GM12878 (cell line): ENCODE measurements at regions not wholly inside any gene's neighbourhood (a gene's known extent, or its start where the extent isn't known, plus 50 kb on each side); places are given as distances from the start of the nearest gene placed in this dataset.

Experiments
- ATAC-seq: fragments of 200-7000 bp; cut with Tn5 transposase; 3 replicates; pipeline ENCODE4 v1.9.1; 2020; ENCODE audit warnings: mild to moderate bottlenecking, moderate library complexity
- BruUV-seq: library from RNA; stranded (reverse); fragments of 400-500 nt; replicated peaks from 2 replicates; lab custom pipeline; 2021; lab: Mats Ljungman, UMichigan
- CTCF ChIA-PET: fragments of 300-600 bp; sonication (Branson Sonifier 250); formaldehyde crosslinking; extraction: SDS; loops from one replicate; lab custom pipeline; 2021; ENCODE audit warnings: inconsistent platforms; lab: Yijun Ruan, JAX
- POLR2A ChIA-PET: fragments of 350-600 bp; formaldehyde crosslinking; extraction: SDS; loops from one replicate; lab custom pipeline; 2021; ENCODE audit warnings: inconsistent platforms; lab: Charles Lee
- RAD21 ChIA-PET: fragments of 300-600 bp; sonication (Branson Sonifier 250); formaldehyde crosslinking; loops from one replicate; lab custom pipeline; 2023; ENCODE audit warnings: antibody characterized with exemption; ENCODE audit not compliant: unreplicated experiment; lab: Charles Lee
- SMC1A ChIA-PET: fragments of 300-600 bp; sonication (Branson Sonifier 250); formaldehyde crosslinking; loops from one replicate; lab custom pipeline; 2023; ENCODE audit not compliant: unreplicated experiment, uncharacterized antibody; lab: Charles Lee
- DNase-seq: peaks from one replicate; pipeline ENCODE4 v3.0.0-alpha.2; 2011; ENCODE audit warnings: low read depth, low spot score
- FAIRE-seq: peaks from 3 replicates; lab custom pipeline; 2011; peaks lifted over from hg19 to GRCh38; lab: Jason Lieb, UNC
- H2AFZ ChIP-seq: 2 replicates; pipeline ENCODE4 v1.6.0; 2011; ENCODE audit warnings: low read depth, low read length, control low read depth; ENCODE audit not compliant: control insufficient read depth
- H3K27ac ChIP-seq: 2 replicates; pipeline ENCODE4 v1.5.1; 2011; ENCODE audit warnings: control low read depth; ENCODE audit not compliant: control insufficient read depth, insufficient read depth
- H3K27me3 ChIP-seq, 2 experiments: replicated peaks in 1 of 2; 2 replicates each; pipeline versions ENCODE4 v1.6.0 to v1.6.1; 2011; ENCODE audit warnings: low read length in 1 of 2; ENCODE audit not compliant: control insufficient read depth in 2 of 2, insufficient read depth in 2 of 2
- H3K36me3 ChIP-seq, 2 experiments: 2 replicates each; pipeline ENCODE4 v1.5.1; 2011; ENCODE audit warnings: low read length in 1 of 2; ENCODE audit not compliant: control insufficient read depth in 2 of 2, insufficient read depth in 2 of 2
- H3K4me1 ChIP-seq: 2 replicates; pipeline ENCODE4 v1.6.1; 2011; ENCODE audit warnings: mild to moderate bottlenecking, low read length, moderate library complexity, mixed read lengths; ENCODE audit not compliant: control insufficient read depth, insufficient read depth
- H3K4me2 ChIP-seq: 2 replicates; pipeline ENCODE4 v1.6.0; 2011; ENCODE audit warnings: control low read depth; ENCODE audit not compliant: control insufficient read depth, insufficient read depth
- H3K4me3 ChIP-seq: fragments of 200-600 bp; sonication (generic); 2 replicates; pipeline ENCODE4 v1.5.1; 2016
- H3K79me2 ChIP-seq: 2 replicates; pipeline ENCODE4 v1.6.0; 2011; ENCODE audit warnings: low read length; ENCODE audit not compliant: control insufficient read depth, insufficient read depth
- H3K9ac ChIP-seq: 2 replicates; pipeline ENCODE4 v1.8.0; 2011; ENCODE audit warnings: low read length, control low read depth, mixed read lengths; ENCODE audit not compliant: control insufficient read depth, insufficient read depth
- H3K9me3 ChIP-seq: replicated peaks from 3 replicates; pipeline ENCODE4 v1.5.1; 2011; ENCODE audit warnings: mild to moderate bottlenecking, low read length; ENCODE audit not compliant: control insufficient read depth, insufficient read depth
- H4K20me1 ChIP-seq: 2 replicates; pipeline ENCODE4 v1.6.0; 2011; ENCODE audit not compliant: control insufficient read depth, insufficient read depth
- ATF7 ChIP-seq: fragments of 450-650 bp; IDR thresholded peaks from 2 replicates; pipeline ENCODE4 v1.6.1; 2016; ENCODE audit warnings: low read depth, mild to moderate bottlenecking
- CEBPB ChIP-seq, 2 experiments: fragments of 150-350 bp in 1 of 2; IDR thresholded peaks; 2 replicates each; pipeline ENCODE4 v1.6.1; 2012 to 2014; ENCODE audit warnings: low read depth in 2 of 2, low read length in 2 of 2, borderline replicate concordance in 1 of 2, inconsistent platforms in 1 of 2
- LARP7 ChIP-seq: fragments of 450-650 bp; IDR thresholded peaks from 2 replicates; pipeline ENCODE4 v1.6.1; 2017; ENCODE audit warnings: mild to moderate bottlenecking
- MTA2 ChIP-seq: fragments of 450-650 bp; IDR thresholded peaks from 2 replicates; pipeline ENCODE4 v1.6.1; 2016; ENCODE audit warnings: low read depth, mild to moderate bottlenecking, moderate library complexity
- NFYB ChIP-seq: IDR thresholded peaks from 2 replicates; pipeline ENCODE4 v1.6.1; 2011; ENCODE audit warnings: low read depth, mild to moderate bottlenecking, low read length, improper control_type of control experiment, moderate library complexity; ENCODE audit not compliant: insufficient read depth
- NRF1 ChIP-seq: conservative IDR thresholded peaks from 2 replicates; pipeline ENCODE4 v1.6.1; 2011; ENCODE audit warnings: mild to moderate bottlenecking, low read depth, low read length, improper control_type of control experiment
- SKIL ChIP-seq: fragments of 450-650 bp; IDR thresholded peaks from 2 replicates; pipeline ENCODE4 v1.6.1; 2017; ENCODE audit warnings: mild to moderate bottlenecking, low read depth, inconsistent platforms; ENCODE audit not compliant: poor library complexity, severe bottlenecking
- SREBF2 ChIP-seq: IDR thresholded peaks from 2 replicates; pipeline ENCODE4 v1.6.1; 2012; ENCODE audit warnings: mild to moderate bottlenecking, low read length
- TBL1XR1 ChIP-seq: IDR thresholded peaks from 2 replicates; pipeline ENCODE4 v1.6.1; 2012; ENCODE audit warnings: low read depth, low read length, improper control_type of control experiment
- WGBS: methylation state at CpG from one replicate; pipeline ENCODE4 v1.1.6; 2016; ENCODE audit warnings: low lambda C conversion rate; ENCODE audit not compliant: insufficient replicate concordance, insufficient coverage; ENCODE audit errors: missing lambda C conversion rate; 5-methylcytosine and 5-hydroxymethylcytosine counted together
- in situ Hi-C: fragments of 300-500 bp; cut with MboI; formaldehyde crosslinking; loops from 9 replicates; pipeline ENCODE4 v1.14.3; 2018; ENCODE audit warnings: mixed read lengths
- intact Hi-C: fragments of 100-400 bp; cut with micrococcal nuclease; formaldehyde crosslinking; loops from one replicate; pipeline ENCODE4 v1.14.2; 2022; ENCODE audit not compliant: unreplicated experiment
- TF ChIP-seq, protein P1 (sequence below): fragments of 450-650 bp; IDR thresholded peaks from 2 replicates; pipeline ENCODE4 v1.6.1; 2017; ENCODE audit warnings: mild to moderate bottlenecking, moderate library complexity
- TF ChIP-seq, protein P2 (sequence below): IDR thresholded peaks from 2 replicates; pipeline ENCODE4 v1.6.1; 2012; ENCODE audit warnings: low read depth, low read length, improper control_type of control experiment
- TF ChIP-seq, protein P3 (sequence below): fragments of 450-650 bp; IDR thresholded peaks from 2 replicates; pipeline ENCODE4 v1.6.1; 2016; ENCODE audit warnings: mild to moderate bottlenecking, moderate library complexity, borderline replicate concordance

- in situ Hi-C loops, result no loop called here
- Histone ChIP-seq H2AFZ (no peak overlapping the region), H3K9ac (no peak overlapping the region), H3K27me3 (no peaks in the 10 kb centered on the region), H3K27ac (no peak overlapping the region), H3K4me1 (no peaks in the 10 kb centered on the region), H4K20me1 (no peaks in the 10 kb centered on the region), H3K4me2 (no peak overlapping the region), H3K36me3 (no peaks in the 10 kb centered on the region), H3K79me2 (no peaks in the 10 kb centered on the region), H3K4me3 (no peak overlapping the region), H3K9me3 (no peaks in the 10 kb centered on the region; the same call in 2 of the 3 replicates)
- BruUV-seq, result no TSS peak
- CTCF ChIA-PET, result interaction anchor here (0.9 kb wide), 1 partner anchor 22 kb away, joined by 3 read pairs; no protein-coding TSS in a partner anchor
- FAIRE-seq, result no peak
- no peak for DNase-seq
- SMC1A ChIA-PET, result interaction anchor here (1.1 kb wide), 1 partner anchor 9 kb away, joined by 3 read pairs; no protein-coding TSS in a partner anchor
- intact Hi-C loops, result no loop called here
- RAD21 ChIA-PET, result no interaction called here
- ATAC-seq, result no peak
- WGBS, result 95% methylated on average over 2 of the region's 2 CpGs
- POLR2A ChIA-PET, result interaction anchor here (0.8 kb wide), 1 partner anchor 10 kb away, joined by 3 read pairs; no protein-coding TSS in a partner anchor
- no peak for TF ChIP-seq SKIL
- no peak for TF ChIP-seq SREBF2
- TF ChIP-seq, protein P1, sequence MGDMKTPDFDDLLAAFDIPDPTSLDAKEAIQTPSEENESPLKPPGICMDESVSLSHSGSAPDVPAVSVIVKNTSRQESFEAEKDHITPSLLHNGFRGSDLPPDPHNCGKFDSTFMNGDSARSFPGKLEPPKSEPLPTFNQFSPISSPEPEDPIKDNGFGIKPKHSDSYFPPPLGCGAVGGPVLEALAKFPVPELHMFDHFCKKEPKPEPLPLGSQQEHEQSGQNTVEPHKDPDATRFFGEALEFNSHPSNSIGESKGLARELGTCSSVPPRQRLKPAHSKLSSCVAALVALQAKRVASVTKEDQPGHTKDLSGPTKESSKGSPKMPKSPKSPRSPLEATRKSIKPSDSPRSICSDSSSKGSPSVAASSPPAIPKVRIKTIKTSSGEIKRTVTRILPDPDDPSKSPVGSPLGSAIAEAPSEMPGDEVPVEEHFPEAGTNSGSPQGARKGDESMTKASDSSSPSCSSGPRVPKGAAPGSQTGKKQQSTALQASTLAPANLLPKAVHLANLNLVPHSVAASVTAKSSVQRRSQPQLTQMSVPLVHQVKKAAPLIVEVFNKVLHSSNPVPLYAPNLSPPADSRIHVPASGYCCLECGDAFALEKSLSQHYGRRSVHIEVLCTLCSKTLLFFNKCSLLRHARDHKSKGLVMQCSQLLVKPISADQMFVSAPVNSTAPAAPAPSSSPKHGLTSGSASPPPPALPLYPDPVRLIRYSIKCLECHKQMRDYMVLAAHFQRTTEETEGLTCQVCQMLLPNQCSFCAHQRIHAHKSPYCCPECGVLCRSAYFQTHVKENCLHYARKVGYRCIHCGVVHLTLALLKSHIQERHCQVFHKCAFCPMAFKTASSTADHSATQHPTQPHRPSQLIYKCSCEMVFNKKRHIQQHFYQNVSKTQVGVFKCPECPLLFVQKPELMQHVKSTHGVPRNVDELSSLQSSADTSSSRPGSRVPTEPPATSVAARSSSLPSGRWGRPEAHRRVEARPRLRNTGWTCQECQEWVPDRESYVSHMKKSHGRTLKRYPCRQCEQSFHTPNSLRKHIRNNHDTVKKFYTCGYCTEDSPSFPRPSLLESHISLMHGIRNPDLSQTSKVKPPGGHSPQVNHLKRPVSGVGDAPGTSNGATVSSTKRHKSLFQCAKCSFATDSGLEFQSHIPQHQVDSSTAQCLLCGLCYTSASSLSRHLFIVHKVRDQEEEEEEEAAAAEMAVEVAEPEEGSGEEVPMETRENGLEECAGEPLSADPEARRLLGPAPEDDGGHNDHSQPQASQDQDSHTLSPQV, result no peak
- TF ChIP-seq LARP7, result no peak
- TF ChIP-seq MTA2, result no peak
- TF ChIP-seq, protein P2, sequence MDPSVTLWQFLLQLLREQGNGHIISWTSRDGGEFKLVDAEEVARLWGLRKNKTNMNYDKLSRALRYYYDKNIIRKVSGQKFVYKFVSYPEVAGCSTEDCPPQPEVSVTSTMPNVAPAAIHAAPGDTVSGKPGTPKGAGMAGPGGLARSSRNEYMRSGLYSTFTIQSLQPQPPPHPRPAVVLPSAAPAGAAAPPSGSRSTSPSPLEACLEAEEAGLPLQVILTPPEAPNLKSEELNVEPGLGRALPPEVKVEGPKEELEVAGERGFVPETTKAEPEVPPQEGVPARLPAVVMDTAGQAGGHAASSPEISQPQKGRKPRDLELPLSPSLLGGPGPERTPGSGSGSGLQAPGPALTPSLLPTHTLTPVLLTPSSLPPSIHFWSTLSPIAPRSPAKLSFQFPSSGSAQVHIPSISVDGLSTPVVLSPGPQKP, result no peak
- no peak for TF ChIP-seq CEBPB (IDR thresholded peaks at IDR 0.05; ENCODE audit: borderline replicate concordance in 1 of 2, low read depth in 2 of 2, low read length in 2 of 2)
- TF ChIP-seq NFYB, result no peak
- TF ChIP-seq, protein P3, sequence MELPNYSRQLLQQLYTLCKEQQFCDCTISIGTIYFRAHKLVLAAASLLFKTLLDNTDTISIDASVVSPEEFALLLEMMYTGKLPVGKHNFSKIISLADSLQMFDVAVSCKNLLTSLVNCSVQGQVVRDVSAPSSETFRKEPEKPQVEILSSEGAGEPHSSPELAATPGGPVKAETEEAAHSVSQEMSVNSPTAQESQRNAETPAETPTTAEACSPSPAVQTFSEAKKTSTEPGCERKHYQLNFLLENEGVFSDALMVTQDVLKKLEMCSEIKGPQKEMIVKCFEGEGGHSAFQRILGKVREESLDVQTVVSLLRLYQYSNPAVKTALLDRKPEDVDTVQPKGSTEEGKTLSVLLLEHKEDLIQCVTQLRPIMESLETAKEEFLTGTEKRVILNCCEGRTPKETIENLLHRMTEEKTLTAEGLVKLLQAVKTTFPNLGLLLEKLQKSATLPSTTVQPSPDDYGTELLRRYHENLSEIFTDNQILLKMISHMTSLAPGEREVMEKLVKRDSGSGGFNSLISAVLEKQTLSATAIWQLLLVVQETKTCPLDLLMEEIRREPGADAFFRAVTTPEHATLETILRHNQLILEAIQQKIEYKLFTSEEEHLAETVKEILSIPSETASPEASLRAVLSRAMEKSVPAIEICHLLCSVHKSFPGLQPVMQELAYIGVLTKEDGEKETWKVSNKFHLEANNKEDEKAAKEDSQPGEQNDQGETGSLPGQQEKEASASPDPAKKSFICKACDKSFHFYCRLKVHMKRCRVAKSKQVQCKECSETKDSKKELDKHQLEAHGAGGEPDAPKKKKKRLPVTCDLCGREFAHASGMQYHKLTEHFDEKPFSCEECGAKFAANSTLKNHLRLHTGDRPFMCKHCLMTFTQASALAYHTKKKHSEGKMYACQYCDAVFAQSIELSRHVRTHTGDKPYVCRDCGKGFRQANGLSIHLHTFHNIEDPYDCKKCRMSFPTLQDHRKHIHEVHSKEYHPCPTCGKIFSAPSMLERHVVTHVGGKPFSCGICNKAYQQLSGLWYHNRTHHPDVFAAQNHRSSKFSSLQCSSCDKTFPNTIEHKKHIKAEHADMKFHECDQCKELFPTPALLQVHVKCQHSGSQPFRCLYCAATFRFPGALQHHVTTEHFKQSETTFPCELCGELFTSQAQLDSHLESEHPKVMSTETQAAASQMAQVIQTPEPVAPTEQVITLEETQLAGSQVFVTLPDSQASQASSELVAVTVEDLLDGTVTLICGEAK, result no peak
- no peak for TF ChIP-seq ATF7
- TF ChIP-seq NRF1, result no peak
- TF ChIP-seq TBL1XR1, result no peak
These were observed 86.5 kb upstream of the CENPW start for GRCh38 chr6:126253431-126253830.
